T1000 (cell line): ENCODE measurements at regions not wholly inside any gene's neighbourhood (a gene's known extent, or its start where the extent isn't known, plus 50 kb on each side); places are given as distances from the start of the nearest gene placed in this dataset.

ENCODE experiments used
- DNase-seq: peaks from one replicate; lab custom pipeline; 2025; ENCODE audit warnings: mixed read lengths; lab: John Stamatoyannopoulos, UW

- no peak for DNase-seq
These were observed 273.5 kb upstream of the RPL38 start for GRCh38 chr17:73929860-73930430.

GRCh38 chr17:73932216-73932749 is 271.2 kb upstream of the RPL38 start:
- no peak for DNase-seq

GRCh38 chr17:73933164-73933766 is 270.2 kb upstream of the RPL38 start:
- no peak for DNase-seq

GRCh38 chr17:73933871-73934270 is 269.6 kb upstream of the RPL38 start:
- no peak for DNase-seq

GRCh38 chr17:73934696-73935095 is 268.8 kb upstream of the RPL38 start:
- DNase-seq, result no peak

DNA sequence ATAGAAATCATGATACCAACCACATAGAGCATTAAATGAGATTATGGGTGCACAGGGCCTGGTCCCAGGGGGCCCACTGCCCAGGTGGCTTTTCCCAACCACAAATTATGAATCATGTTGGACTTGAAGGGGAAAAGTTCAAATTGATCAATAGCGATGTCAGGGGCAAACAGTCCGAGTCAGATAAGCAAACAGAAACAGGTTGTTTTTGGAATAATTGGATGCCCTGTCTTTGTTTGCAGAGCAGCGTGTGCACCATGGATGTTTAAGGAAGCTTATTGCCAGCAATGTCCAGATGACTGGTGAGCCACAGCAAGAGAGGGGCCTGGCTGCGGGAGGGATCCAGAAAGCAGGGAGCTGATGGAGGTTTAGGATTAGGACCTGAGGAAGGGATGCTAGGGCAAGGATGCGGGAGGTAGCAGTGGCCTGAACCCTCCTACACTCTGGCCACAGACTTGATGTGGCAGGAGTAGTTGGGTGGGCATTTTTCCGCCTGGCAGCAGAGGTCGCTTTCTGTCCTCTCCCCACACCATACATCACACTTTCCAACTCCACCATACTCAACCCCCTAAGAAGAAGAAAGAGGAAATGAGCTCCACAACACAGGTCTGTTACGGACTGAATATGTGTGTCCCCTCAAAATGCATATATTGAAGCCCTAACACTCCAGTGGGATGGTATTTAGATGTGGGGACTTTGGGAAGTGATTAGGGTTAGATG is 266.4 kb upstream of the RPL38 start:
- no peak for DNase-seq

DNA sequence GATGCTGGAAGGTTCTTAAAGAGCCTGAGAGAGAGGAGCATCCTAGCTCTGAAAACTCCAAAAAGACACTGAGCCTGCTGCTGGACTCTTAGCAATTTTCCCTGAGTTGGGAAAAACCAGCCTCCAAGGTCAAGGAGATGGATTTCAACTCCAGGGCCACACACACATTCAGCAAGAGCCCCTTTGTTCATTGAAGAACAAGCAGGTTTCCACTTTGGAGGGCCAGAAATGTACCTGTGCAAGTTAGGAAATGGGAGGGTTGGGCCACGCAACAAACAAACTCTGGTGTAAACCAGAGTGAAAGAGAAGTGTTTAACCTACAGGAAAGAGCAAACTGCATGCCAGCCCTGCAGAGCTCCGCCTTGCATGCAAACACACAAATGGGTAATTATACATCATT is 264.8 kb upstream of the RPL38 start:
- DNase-seq, result no peak

DNA sequence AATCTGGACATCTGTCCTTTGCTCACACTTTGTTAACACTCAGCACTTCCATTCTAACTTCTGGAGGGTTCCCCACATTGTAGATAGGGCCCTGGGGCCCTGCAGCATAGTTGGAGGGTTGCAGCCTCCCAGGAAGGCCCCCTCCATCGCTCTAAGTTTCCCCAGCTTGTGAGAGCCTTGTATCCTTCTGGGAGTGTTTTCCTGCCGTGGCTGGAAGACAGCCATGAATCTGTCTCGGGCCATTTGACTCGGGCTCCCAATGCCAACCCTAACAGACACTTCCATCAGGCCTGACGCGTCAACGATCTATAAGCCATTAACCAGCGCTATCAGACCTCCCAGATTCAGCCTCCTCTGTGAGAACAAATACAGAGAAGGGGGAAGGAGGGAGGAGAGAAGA is 263.7 kb upstream of the RPL38 start:
- DNase-seq, result no peak

GRCh38 chr17:73940511-73940910 is 263.0 kb upstream of the RPL38 start:
- no peak for DNase-seq

- no peak for DNase-seq
These were observed 261.5 kb upstream of the RPL38 start for GRCh38 chr17:73941919-73942530.

- DNase-seq, result no peak
These were observed 260.6 kb upstream of the RPL38 start for GRCh38 chr17:73942703-73943415.

DNA sequence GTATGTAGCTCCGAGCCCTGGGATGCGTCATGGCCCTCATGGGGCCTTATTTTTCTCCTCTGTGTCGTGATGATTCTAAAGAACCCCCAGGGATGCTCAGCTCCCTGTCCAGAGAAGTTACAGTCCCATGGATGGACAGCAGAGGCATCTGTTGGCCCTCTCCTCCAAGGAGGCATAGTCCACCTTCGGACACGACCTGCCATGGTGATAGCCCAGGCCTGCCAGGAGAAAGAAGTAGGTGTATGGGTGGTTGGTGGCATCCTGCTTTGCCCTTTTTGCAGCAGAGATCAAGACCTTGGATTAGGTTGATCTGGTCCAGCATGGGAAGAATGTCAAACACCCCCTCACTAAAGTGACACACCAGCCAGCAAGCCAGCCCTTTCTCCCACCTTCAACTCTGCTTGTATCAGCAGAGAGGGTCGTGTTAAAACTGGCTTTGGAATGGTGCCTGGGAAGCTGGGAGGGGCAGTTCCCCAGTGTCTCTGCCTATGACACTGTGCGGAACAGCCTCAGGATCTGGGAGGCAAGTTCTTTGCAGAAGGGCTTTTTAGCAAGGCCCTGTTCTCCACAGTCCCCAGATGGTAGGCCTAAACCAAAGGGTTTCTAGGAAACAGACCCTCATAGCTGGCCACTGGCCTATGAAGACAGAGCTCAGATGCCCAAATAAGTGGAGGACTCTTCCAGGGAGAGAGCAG is 259.9 kb upstream of the RPL38 start:
- DNase-seq, result no peak

DNA sequence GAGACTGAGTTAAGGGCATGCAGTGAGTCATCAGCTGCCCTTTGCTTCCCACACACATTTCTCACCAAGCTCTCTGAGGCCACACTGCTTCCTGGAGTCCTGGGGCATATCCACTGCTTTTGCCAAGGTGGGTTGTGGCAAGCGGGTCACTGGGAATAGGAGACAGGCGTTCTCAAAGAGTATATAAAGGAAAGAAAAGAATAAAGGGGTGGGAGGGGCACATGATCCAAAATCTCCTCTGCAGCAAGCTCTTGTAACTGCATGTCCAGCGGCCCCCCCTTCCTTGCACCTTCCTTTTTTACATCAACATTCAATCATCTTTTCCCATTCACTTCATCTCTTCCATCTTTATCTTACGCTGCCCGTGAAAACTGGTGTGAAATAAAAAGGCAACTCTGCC is 259.1 kb upstream of the RPL38 start:
- DNase-seq, result no peak

DNA sequence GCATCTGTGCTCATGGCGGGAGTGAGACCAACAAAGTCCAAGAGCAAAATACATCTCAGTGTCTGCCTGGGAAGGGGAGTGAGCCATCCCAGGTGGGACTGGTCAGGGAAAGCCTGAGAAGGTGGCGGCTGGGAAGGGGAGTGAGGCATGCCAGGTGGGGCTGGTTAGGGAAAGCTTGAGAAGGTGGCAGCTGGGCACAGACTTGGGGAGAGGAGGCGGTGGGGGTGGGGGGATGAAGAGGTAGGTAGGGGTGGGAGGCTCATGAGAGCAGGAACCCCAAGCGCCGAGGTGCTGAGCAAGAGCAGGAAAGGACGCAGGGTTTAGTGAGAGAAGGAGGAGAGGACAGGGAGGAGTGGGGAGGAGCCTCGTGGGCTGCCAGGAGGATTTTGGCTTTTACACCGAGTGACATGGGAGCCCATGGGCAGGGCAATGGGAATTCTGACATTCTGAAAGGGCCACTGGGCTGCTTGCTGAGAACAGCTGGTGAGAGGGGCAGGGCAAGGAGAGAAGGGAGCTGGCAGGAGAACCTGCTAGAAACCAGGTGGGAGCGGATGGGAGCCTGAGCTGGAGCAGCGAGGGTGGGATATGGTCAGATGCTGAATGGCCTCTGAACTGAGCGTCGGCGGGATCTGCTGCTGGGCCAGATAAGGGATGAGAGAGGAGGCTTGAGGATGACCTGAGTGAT is 256.1 kb upstream of the RPL38 start:
- no peak for DNase-seq

- no peak for DNase-seq
These were observed 255.5 kb upstream of the RPL38 start for GRCh38 chr17:73947966-73948355.

GRCh38 chr17:73949903-73950592 is 253.4 kb upstream of the RPL38 start:
- DNase-seq, result no peak

GRCh38 chr17:73950593-73950914 is 252.9 kb upstream of the RPL38 start:
- DNase-seq, result no peak

- no peak for DNase-seq
These were observed 251.4 kb upstream of the RPL38 start for GRCh38 chr17:73952082-73952479.

DNA sequence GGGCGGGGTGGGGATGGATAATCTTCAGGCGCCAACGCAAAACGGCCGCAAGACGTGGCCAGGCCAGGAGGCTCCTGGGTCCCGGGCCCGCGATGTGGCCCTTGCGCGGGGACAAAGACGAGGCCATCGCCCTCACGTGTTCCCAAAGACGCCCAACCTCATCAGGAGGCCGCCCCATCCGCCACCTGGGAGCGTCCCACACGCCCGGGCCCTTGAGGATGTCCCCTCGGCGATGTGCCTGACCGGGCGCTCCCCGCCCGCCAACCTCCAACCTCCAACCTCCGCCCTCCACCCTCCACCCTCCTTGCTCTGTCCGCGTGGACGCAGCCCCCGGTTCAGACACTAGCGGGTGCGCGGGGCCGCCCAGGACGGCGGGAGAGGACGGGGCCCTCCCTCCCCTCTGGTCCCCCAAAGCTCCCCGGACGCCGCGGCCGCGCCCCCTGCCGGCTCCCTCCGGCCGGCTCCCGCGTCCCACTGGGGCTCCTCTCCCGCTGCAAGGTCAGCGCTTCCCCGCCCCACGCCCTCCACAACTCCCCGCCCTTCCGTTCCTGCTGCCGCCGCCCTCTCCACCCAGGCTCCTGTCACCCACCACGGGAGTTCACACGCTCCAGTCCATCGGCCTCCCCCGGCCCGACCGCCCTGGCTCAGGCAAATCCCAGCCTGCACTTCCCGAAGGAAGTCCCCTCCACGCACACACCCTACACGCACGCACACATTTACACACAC is 250.8 kb upstream of the RPL38 start:
- no peak for DNase-seq
